ENCODE measurements at regions not wholly inside any gene's neighbourhood (a gene's known extent, or its start where the extent isn't known, plus 50 kb on each side); places are given as distances from the start of the nearest gene placed in this dataset.

- TF ChIP-seq, protein P1, sequence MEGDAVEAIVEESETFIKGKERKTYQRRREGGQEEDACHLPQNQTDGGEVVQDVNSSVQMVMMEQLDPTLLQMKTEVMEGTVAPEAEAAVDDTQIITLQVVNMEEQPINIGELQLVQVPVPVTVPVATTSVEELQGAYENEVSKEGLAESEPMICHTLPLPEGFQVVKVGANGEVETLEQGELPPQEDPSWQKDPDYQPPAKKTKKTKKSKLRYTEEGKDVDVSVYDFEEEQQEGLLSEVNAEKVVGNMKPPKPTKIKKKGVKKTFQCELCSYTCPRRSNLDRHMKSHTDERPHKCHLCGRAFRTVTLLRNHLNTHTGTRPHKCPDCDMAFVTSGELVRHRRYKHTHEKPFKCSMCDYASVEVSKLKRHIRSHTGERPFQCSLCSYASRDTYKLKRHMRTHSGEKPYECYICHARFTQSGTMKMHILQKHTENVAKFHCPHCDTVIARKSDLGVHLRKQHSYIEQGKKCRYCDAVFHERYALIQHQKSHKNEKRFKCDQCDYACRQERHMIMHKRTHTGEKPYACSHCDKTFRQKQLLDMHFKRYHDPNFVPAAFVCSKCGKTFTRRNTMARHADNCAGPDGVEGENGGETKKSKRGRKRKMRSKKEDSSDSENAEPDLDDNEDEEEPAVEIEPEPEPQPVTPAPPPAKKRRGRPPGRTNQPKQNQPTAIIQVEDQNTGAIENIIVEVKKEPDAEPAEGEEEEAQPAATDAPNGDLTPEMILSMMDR (IDR thresholded peaks at IDR 0.05 in 8 of 11, conservative IDR thresholded peaks at IDR 0.05 in 3 of 11), result no peak
- TF ChIP-seq POLR2A (IDR thresholded peaks at IDR 0.05), result no peak
Observed at GRCh38 chr18:41646915-41647620, 308.0 kb upstream of the PIK3C3 start.
